ENCODE measurements at regions not wholly inside any gene's neighbourhood (a gene's known extent, or its start where the extent isn't known, plus 50 kb on each side); places are given as distances from the start of the nearest gene placed in this dataset.

DNA sequence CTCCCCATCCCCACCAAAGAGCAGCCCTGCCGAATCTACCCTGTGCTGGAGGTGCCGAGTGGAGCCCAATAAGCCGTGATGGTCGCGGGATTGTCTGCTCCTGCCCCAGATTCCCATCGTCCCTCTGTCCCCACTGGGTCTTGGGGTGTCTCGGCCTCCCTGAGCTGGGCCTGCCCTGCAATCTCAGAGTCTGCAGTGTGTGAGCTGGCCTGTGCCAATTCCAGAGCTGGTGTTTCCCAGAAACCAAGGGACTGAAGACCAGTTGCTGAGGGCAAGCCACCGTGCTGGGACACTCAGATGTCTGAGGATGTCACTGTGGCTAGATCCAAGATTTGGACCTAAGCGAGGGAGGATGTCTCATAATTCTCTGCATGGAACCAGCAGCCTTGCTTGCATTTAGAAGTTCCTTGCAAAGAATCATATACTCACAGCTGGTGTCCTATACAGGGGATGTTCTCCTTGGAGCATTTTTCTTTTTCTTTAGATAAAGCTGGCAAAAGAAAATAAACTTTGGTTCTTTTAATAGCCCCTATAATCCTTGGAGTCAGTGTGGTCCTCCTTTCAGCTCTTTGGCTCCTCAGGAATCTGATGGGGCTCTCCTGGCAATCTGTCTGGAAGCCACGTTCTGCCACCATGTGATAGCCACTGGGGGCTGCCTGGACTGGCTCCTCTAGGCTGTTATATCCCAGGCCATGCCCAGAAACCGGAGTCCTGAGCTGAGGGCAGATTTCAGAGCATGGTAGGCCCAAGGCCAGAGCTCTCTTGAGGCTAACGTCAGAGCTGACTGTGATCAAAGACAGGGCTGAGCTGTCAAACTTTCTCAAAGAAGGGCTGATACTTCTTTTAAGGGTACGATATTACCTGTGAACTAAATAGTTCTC, 140.1 kb upstream of the HAAO start:
- Histone ChIP-seq H3K4me3 (ENCODE audit: low read length in 2 of 2) (no peak overlapping the region), H3K4me1 (ENCODE audit: control insufficient read depth in 2 of 2, insufficient read depth in 2 of 2, low read length in 2 of 2) (peaks cover 18 to 80% of the 10 kb centered on the region in 2 donors), H3K36me3 (ENCODE audit: control insufficient read depth in 2 of 2, insufficient read depth in 2 of 2, low read length in 1 of 2) (no peaks in the 10 kb centered on the region), H3K9me3 (ENCODE audit: control insufficient read depth in 2 of 2, insufficient read depth in 1 of 2, low read length in 1 of 2) (no peaks in the 10 kb centered on the region), H3K27ac (ENCODE audit: low read depth in 1 of 2, low read length in 1 of 2) (no peak overlapping the region), H3K27me3 (ENCODE audit: control insufficient read depth in 2 of 2, insufficient read depth in 1 of 2, low read length in 1 of 2) (no peaks in the 10 kb centered on the region)
- 90% methylated on average over 13 of the region's 13 CpGs for WGBS
- no peak for DNase-seq (ENCODE audit: low read depth in 6 of 9, low spot score in 9 of 9)

DNA sequence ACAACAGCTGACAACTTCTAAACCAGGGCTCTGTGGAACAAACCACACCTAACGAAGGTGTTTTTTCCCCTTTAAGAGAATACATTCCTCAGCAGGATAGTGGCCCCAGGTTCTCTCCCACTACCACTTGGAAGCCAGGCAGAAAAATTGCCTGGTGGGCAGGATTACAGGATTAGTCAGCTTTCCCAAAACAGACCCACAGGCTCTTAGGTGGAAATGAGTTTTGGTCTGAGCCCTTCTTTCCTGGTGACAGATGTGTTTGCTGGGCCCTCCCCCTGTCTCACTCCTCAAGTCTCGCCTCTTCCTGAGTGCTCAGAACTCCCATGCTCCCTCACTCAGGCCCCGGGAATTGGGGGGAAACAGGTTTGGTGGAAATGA, 139.4 kb upstream of the HAAO start:
- 43% methylated on average over 3 of the region's 3 CpGs for WGBS
- Histone ChIP-seq H3K36me3 (ENCODE audit: control insufficient read depth in 2 of 2, insufficient read depth in 2 of 2, low read length in 1 of 2) (no peaks in the 10 kb centered on the region), H3K4me1 (ENCODE audit: control insufficient read depth in 2 of 2, insufficient read depth in 2 of 2, low read length in 2 of 2) (peaks cover 21 to 80% of the 10 kb centered on the region in 2 donors), H3K27ac (ENCODE audit: low read depth in 1 of 2, low read length in 1 of 2) (no peak overlapping the region), H3K4me3 (ENCODE audit: low read length in 2 of 2) (no peak overlapping the region), H3K9me3 (ENCODE audit: control insufficient read depth in 2 of 2, insufficient read depth in 1 of 2, low read length in 1 of 2) (no peaks in the 10 kb centered on the region), H3K27me3 (ENCODE audit: control insufficient read depth in 2 of 2, insufficient read depth in 1 of 2, low read length in 1 of 2) (no peaks in the 10 kb centered on the region)
- no peak for DNase-seq (ENCODE audit: low read depth in 6 of 9, low spot score in 9 of 9)

DNA sequence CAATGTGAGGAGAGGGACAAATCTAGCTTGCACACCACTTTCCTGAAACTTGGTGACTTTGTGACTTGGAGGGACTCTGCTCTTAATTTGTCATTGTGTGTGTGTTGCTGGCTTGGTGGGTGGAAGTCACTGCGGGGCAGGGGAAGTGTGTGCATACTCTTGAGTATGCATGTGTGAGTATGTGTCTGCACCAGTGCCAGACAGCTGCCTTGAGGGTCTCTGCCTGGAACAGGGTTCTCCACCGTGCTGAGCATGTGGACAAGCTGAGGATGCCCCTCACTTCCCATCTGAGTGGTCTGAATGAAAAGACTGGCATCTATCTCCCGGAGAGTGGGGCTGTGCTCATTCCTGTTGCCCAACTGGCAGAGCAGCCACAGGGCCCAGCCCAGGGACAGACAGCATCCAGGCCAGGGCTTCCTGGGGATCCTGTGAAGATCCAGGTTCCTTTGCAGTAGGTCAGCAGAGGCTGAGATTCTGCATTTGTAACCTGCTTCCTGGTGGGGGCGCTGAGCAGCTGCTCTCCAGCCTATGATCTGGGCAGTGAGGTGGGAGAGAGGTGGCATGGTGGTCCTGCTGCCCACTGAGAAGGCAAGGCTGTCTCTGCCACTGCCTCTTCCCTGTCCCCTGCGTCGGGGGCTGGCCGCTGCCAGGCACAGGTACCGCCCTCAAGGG, 138.9 kb upstream of the HAAO start:
- Histone ChIP-seq H3K27ac (ENCODE audit: low read depth in 1 of 2, low read length in 1 of 2) (no peak overlapping the region), H3K4me3 (ENCODE audit: low read length in 2 of 2) (no peak overlapping the region), H3K27me3 (ENCODE audit: control insufficient read depth in 2 of 2, insufficient read depth in 1 of 2, low read length in 1 of 2) (no peaks in the 10 kb centered on the region), H3K4me1 (ENCODE audit: control insufficient read depth in 2 of 2, insufficient read depth in 2 of 2, low read length in 2 of 2) (peaks cover 24 to 80% of the 10 kb centered on the region in 2 donors), H3K9me3 (ENCODE audit: control insufficient read depth in 2 of 2, insufficient read depth in 1 of 2, low read length in 1 of 2) (no peaks in the 10 kb centered on the region), H3K36me3 (ENCODE audit: control insufficient read depth in 2 of 2, insufficient read depth in 2 of 2, low read length in 1 of 2) (no peaks in the 10 kb centered on the region)
- WGBS = 39% methylated on average over 8 of the region's 8 CpGs
- no peak for DNase-seq (ENCODE audit: low read depth in 6 of 9, low spot score in 9 of 9)

DNA sequence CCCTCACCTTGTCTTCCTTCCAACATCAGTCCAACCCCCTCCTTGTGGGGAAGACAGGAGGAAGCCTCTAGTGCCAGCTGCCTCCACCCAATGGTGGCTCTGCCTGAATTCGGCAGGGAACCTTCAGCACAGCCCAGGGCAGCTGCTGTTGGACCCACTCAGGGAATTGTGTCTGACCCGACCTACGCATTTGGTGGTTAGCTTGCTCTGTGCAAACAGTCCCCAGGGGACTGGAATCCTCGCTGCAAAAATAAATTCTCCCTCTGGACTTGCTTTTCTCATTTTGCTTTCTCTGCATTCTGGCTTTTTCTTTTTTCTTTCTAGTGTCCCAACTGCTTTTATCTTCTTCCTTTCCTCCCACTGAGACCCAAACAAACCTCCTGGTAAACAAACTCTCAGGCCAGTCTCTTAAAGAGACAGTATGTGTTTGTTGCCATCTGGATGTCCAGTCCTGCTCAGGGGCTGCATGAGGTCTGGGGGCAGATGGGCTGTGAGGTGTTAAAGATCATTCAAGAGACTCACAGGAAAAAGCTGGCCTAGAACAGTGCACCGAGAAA, 137.7 kb upstream of the HAAO start:
- no peaks in the 10 kb centered on the region for H3K27me3 ChIP-seq (ENCODE audit: control insufficient read depth in 2 of 2, insufficient read depth in 1 of 2, low read length in 1 of 2)
- H3K27ac ChIP-seq (ENCODE audit: low read depth in 1 of 2, low read length in 1 of 2) = peak overlapping the region in 1 of 2 donors; percentile 19
- 49% methylated on average over 5 of the region's 5 CpGs for WGBS
- H3K4me3 ChIP-seq (ENCODE audit: low read length in 2 of 2) = no peak overlapping the region
- H3K9me3 ChIP-seq (ENCODE audit: control insufficient read depth in 2 of 2, insufficient read depth in 1 of 2, low read length in 1 of 2) = no peaks in the 10 kb centered on the region
- no peak for DNase-seq (ENCODE audit: low read depth in 6 of 9, low spot score in 9 of 9)
- no peaks in the 10 kb centered on the region for H3K36me3 ChIP-seq (ENCODE audit: control insufficient read depth in 2 of 2, insufficient read depth in 2 of 2, low read length in 1 of 2)
- peaks cover 25 to 82% of the 10 kb centered on the region in 2 donors for H3K4me1 ChIP-seq (ENCODE audit: control insufficient read depth in 2 of 2, insufficient read depth in 2 of 2, low read length in 2 of 2)

DNA sequence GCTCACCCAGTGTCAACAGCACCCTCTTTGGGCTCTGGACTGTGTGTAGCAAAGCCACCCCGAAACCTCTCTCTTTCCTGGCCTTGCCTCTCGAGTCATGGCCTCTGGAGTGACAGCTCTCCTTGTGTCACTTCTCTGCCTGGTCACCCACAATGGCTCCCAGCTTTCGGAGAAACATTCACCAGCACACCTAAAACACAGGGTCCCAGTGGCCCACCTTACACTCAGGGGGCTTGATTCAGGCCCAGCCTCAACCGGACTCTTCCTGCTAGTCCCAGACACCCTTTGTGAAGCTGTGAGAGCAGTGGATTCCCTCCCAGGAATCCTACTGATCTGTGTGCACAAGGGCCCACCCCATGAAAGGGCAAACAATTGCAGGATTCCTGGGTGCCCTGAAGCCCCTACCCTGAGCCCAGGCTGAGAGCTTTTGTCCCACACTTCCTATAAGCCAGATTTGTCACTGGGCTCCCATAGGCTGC, 137.2 kb upstream of the HAAO start:
- peaks cover 25 to 83% of the 10 kb centered on the region in 2 donors for H3K4me1 ChIP-seq (ENCODE audit: control insufficient read depth in 2 of 2, insufficient read depth in 2 of 2, low read length in 2 of 2)
- no peak overlapping the region for H3K4me3 ChIP-seq (ENCODE audit: low read length in 2 of 2)
- no peak for DNase-seq (ENCODE audit: low read depth in 6 of 9, low spot score in 9 of 9)
- H3K36me3 ChIP-seq (ENCODE audit: control insufficient read depth in 2 of 2, insufficient read depth in 2 of 2, low read length in 1 of 2) = no peaks in the 10 kb centered on the region
- no peaks in the 10 kb centered on the region for H3K27me3 ChIP-seq (ENCODE audit: control insufficient read depth in 2 of 2, insufficient read depth in 1 of 2, low read length in 1 of 2)
- H3K27ac ChIP-seq (ENCODE audit: low read depth in 1 of 2, low read length in 1 of 2) = peak overlapping the region; percentile 14 to 19
- H3K9me3 ChIP-seq (ENCODE audit: control insufficient read depth in 2 of 2, insufficient read depth in 1 of 2, low read length in 1 of 2) = no peaks in the 10 kb centered on the region
- 97% methylated on average over 4 of the region's 4 CpGs for WGBS

DNA sequence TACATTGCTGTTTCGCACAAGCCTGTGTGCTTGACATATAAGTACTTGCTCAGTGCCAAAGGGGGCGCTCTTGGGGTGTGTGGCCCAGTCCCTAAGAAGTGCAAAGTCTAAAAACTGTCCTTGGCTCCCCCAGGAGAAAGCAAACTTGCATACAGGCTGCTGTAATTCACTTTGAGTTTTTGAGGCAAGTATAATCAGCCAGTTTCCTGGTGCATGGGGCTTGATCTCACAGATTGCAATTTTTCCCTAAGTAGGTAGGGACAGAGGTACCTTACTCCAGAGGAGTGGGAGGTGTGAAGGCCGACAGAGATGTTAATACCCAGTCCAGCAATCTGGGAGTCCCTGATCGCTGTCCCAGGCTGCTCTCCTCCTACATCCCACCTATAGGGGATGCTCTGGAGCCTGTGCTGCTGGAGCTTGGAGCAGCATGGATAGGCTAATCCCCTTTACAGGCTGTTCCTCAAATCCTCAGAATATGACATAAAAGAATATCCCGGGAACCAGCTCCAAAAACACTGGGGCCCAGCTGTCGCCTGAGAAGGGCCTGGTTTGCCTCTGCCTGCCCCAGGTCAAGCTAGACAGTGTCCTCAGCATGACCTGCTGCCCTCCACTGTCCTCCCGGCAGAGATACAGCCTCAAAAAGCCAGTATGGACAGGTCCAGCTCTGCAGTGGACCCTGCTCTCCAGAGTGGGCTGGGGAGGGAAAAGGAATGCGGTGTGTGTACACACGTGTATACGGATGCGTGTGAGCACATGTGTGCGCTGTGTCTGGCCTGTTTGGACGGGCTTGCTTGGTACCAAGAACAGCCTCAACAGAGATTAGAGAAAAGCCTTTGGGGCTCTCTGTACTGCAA, 136.5 kb upstream of the HAAO start:
- peak in 2 of 9 donors; percentile 38 to 58 for DNase-seq (ENCODE audit: low read depth in 6 of 9, low spot score in 9 of 9)
- H3K9me3 ChIP-seq (ENCODE audit: control insufficient read depth in 2 of 2, insufficient read depth in 1 of 2, low read length in 1 of 2) = no peaks in the 10 kb centered on the region
- 89% methylated on average over 13 of the region's 13 CpGs for WGBS

GRCh38 chr2:42928161-42928691, 135.8 kb upstream of the HAAO start:
- Histone ChIP-seq H3K36me3 (ENCODE audit: control insufficient read depth in 2 of 2, insufficient read depth in 2 of 2, low read length in 1 of 2) (no peaks in the 10 kb centered on the region), H3K4me3 (ENCODE audit: low read length in 2 of 2) (no peak overlapping the region), H3K4me1 (ENCODE audit: control insufficient read depth in 2 of 2, insufficient read depth in 2 of 2, low read length in 2 of 2) (peaks cover 25 to 76% of the 10 kb centered on the region in 2 donors), H3K27ac (ENCODE audit: low read depth in 1 of 2, low read length in 1 of 2) (peak overlapping the region in 1 of 2 donors; percentile 74), H3K9me3 (ENCODE audit: control insufficient read depth in 2 of 2, insufficient read depth in 1 of 2, low read length in 1 of 2) (no peaks in the 10 kb centered on the region), H3K27me3 (ENCODE audit: control insufficient read depth in 2 of 2, insufficient read depth in 1 of 2, low read length in 1 of 2) (no peaks in the 10 kb centered on the region)
- WGBS = 51% methylated on average over 9 of the region's 9 CpGs
- no peak for DNase-seq (ENCODE audit: low read depth in 6 of 9, low spot score in 9 of 9)

More for the DNA sequence above, 136.5 kb upstream of the HAAO start:
- H3K36me3 ChIP-seq (ENCODE audit: control insufficient read depth in 2 of 2, insufficient read depth in 2 of 2, low read length in 1 of 2) = no peaks in the 10 kb centered on the region
- H3K4me1 ChIP-seq (ENCODE audit: control insufficient read depth in 2 of 2, insufficient read depth in 2 of 2, low read length in 2 of 2) = peaks cover 25 to 80% of the 10 kb centered on the region in 2 donors
- no peak overlapping the region for H3K4me3 ChIP-seq (ENCODE audit: low read length in 2 of 2)
- peak overlapping the region; percentile 19 to 74 for H3K27ac ChIP-seq (ENCODE audit: low read depth in 1 of 2, low read length in 1 of 2)
- H3K27me3 ChIP-seq (ENCODE audit: control insufficient read depth in 2 of 2, insufficient read depth in 1 of 2, low read length in 1 of 2) = no peaks in the 10 kb centered on the region

- Histone ChIP-seq H3K9me3 (ENCODE audit: control insufficient read depth in 2 of 2, insufficient read depth in 1 of 2, low read length in 1 of 2) (no peaks in the 10 kb centered on the region), H3K27ac (ENCODE audit: low read depth in 1 of 2, low read length in 1 of 2) (peak overlapping the region; percentile 31 to 74), H3K27me3 (ENCODE audit: control insufficient read depth in 2 of 2, insufficient read depth in 1 of 2, low read length in 1 of 2) (no peaks in the 10 kb centered on the region), H3K4me3 (ENCODE audit: low read length in 2 of 2) (no peak overlapping the region), H3K36me3 (ENCODE audit: control insufficient read depth in 2 of 2, insufficient read depth in 2 of 2, low read length in 1 of 2) (no peaks in the 10 kb centered on the region), H3K4me1 (ENCODE audit: control insufficient read depth in 2 of 2, insufficient read depth in 2 of 2, low read length in 2 of 2) (peaks cover 25 to 81% of the 10 kb centered on the region in 2 donors)
- WGBS = 27% methylated on average over 10 of the region's 10 CpGs
- no peak for DNase-seq (ENCODE audit: low read depth in 6 of 9, low spot score in 9 of 9)
These were observed 135.2 kb upstream of the HAAO start for GRCh38 chr2:42927334-42928160.

All from thymus (tissue), 11 donors.